ENCODE measurements at regions not wholly inside any gene's neighbourhood (a gene's known extent, or its start where the extent isn't known, plus 50 kb on each side); places are given as distances from the start of the nearest gene placed in this dataset.

GRCh38 chr7:142562688-142563087, 186.6 kb upstream of the PRSS1 start:
- TF ChIP-seq POLR2A (IDR thresholded peaks at IDR 0.05) (no peak), CTCF (IDR thresholded peaks at IDR 0.05) (no peak)
